ENCODE measurements at regions not wholly inside any gene's neighbourhood (a gene's known extent, or its start where the extent isn't known, plus 50 kb on each side); places are given as distances from the start of the nearest gene placed in this dataset.
"Not testable (repeated sequence)": the region's sequence is repeated elsewhere in the genome, so short reads cannot be mapped to it uniquely, and the experiment has no call there.

DNA sequence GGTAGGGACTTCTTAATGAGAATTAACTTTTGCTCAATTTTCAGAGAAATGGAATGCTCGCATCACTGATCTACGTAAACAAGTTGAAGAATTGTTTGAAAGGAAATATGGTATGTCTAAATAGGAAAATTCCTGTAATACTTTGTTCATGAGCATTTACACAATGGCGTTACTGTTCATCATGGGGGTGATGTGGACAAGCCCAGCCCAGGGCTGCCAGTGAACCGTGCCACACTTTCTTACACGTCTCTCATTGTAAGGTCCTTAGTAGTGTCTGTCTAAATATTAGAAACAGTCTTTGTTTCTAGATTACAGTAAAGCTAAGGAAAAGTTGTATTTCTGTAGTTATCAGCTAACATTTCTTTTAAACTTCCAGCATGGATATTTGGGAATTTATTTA lies 91.0 kb upstream of the SPDYE9 start:
- TF ChIP-seq, protein P1, sequence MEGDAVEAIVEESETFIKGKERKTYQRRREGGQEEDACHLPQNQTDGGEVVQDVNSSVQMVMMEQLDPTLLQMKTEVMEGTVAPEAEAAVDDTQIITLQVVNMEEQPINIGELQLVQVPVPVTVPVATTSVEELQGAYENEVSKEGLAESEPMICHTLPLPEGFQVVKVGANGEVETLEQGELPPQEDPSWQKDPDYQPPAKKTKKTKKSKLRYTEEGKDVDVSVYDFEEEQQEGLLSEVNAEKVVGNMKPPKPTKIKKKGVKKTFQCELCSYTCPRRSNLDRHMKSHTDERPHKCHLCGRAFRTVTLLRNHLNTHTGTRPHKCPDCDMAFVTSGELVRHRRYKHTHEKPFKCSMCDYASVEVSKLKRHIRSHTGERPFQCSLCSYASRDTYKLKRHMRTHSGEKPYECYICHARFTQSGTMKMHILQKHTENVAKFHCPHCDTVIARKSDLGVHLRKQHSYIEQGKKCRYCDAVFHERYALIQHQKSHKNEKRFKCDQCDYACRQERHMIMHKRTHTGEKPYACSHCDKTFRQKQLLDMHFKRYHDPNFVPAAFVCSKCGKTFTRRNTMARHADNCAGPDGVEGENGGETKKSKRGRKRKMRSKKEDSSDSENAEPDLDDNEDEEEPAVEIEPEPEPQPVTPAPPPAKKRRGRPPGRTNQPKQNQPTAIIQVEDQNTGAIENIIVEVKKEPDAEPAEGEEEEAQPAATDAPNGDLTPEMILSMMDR (IDR thresholded peaks at IDR 0.05; ENCODE audit: insufficient read depth, low read length): not testable (repeated sequence)
- not testable (repeated sequence) for TF ChIP-seq POLR2AphosphoS5 (IDR thresholded peaks at IDR 0.05; ENCODE audit: low read depth)
- TF ChIP-seq, protein P2, sequence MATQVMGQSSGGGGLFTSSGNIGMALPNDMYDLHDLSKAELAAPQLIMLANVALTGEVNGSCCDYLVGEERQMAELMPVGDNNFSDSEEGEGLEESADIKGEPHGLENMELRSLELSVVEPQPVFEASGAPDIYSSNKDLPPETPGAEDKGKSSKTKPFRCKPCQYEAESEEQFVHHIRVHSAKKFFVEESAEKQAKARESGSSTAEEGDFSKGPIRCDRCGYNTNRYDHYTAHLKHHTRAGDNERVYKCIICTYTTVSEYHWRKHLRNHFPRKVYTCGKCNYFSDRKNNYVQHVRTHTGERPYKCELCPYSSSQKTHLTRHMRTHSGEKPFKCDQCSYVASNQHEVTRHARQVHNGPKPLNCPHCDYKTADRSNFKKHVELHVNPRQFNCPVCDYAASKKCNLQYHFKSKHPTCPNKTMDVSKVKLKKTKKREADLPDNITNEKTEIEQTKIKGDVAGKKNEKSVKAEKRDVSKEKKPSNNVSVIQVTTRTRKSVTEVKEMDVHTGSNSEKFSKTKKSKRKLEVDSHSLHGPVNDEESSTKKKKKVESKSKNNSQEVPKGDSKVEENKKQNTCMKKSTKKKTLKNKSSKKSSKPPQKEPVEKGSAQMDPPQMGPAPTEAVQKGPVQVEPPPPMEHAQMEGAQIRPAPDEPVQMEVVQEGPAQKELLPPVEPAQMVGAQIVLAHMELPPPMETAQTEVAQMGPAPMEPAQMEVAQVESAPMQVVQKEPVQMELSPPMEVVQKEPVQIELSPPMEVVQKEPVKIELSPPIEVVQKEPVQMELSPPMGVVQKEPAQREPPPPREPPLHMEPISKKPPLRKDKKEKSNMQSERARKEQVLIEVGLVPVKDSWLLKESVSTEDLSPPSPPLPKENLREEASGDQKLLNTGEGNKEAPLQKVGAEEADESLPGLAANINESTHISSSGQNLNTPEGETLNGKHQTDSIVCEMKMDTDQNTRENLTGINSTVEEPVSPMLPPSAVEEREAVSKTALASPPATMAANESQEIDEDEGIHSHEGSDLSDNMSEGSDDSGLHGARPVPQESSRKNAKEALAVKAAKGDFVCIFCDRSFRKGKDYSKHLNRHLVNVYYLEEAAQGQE (IDR thresholded peaks at IDR 0.05; ENCODE audit: insufficient replicate concordance, low read depth): not testable (repeated sequence)

Measured in HL-60 (cell line).